GM12864 (cell line): ENCODE measurements at regions not wholly inside any gene's neighbourhood (a gene's known extent, or its start where the extent isn't known, plus 50 kb on each side); places are given as distances from the start of the nearest gene placed in this dataset.

Experiments used
- DNase-seq: peaks from one replicate; pipeline ENCODE4 v3.0.0-alpha.2; 2011; ENCODE audit warnings: low read depth
- H3K4me3 ChIP-seq: 2 replicates; pipeline ENCODE4 v1.5.1; 2011; ENCODE audit warnings: mild to moderate bottlenecking, low read depth, low read length, control low read depth
- CTCF ChIP-seq: IDR thresholded peaks from 2 replicates; pipeline ENCODE4 v1.5.1; 2011; ENCODE audit warnings: low read depth, mild to moderate bottlenecking, moderate library complexity, low read length, control low read depth, inconsistent platforms; ENCODE audit errors: missing control alignments

DNA sequence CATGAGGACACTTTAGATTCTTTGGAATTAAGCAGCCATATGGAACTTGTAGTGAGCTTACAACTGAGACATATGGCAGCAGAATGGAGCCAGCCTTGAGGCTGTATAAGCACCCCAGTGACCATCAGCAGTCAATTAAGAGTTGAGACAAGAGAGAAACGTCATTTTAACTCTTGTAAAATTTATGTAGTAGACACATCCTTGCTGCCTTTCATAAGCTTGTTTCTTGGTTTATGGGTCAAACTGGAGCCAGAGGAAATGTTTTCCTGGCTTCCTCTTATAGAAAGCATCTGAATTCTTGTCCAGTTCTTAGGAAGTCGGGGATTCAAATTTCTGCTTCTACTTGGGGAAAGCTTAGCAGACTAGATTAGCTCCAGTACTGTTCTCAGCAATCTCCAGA lies 745.1 kb upstream of the MARCKS start:
- no peak overlapping the region for H3K4me3 ChIP-seq
- DNase-seq = no peak
- no peak for TF ChIP-seq CTCF

DNA sequence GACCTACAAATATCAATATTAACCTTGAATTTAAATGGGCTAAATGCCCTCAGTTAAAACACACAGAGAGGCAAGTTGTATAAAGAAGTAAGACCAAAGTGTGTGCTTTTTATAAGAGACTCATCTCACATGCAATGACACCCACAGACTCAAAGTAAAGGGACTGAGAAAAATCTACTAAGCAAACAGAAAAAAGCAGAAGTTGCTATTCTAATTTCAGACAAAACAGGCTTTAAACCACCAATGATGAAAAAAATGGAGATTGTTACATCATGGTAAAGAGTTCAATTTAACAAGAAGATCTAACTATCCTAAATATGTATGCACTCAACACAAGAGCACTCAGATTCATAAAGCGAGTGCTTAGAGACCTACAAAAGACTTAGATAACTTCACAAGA lies 741.9 kb upstream of the MARCKS start:
- no peak overlapping the region for H3K4me3 ChIP-seq
- TF ChIP-seq CTCF = no peak
- no peak for DNase-seq

DNA sequence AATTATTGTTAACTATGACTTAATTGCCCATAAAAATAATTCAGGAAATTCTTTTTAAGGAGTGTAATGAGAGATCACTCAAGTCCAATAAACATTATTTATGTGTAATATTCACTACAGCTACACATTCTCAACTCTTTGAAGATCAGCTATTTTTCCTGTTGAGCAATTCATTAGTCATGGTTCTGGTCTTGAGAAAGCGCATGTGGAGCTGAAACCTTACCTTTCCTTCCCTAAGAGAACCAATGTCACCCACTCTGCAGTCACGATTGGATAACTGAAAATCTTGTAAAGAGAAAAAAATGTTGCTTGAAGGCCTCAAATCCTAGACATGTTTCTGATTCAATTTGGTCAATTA lies 736.9 kb upstream of the MARCKS start:
- H3K4me3 ChIP-seq = no peak overlapping the region
- DNase-seq = no peak
- no peak for TF ChIP-seq CTCF

DNA sequence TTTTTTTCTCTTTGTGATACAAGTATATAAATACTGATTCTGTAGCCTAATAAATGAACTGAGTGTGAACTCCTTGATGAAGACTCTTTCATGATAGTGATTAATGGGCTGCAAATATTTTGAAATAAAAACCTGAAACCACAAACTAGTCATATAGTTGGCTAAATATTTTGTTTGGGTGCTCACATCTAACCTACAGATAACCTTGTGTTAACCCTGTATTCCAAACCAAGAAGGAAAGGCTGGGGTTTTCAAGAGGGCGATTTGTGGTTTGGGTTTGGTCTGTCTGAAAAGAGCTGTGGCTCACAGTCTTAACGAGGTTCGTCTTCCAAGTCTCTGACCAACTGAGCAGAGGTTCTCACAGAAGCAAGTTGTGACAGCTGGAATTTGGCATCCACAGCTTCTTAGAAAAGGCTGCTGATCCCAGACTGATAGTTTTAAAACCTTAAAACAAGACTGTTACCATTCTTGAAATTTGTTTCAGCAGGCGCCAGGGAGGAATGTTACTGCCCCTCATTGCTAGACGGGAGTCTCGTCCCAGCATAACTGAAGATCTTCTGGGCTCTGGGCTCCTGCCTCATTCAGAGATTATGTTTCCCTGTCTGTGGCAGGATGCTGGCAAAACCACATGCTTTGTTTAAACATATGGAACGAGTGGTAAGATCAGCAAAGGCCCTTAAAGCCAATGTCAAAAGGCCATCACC lies 736.4 kb upstream of the MARCKS start:
- no peak overlapping the region for H3K4me3 ChIP-seq
- no peak for TF ChIP-seq CTCF
- no peak for DNase-seq

- TF ChIP-seq CTCF = no peak
- DNase-seq = no peak
- no peak overlapping the region for H3K4me3 ChIP-seq
Observed at GRCh38 chr6:113121571-113121970, 735.6 kb upstream of the MARCKS start.

- DNase-seq = no peak
- TF ChIP-seq CTCF = no peak
- H3K4me3 ChIP-seq = no peak overlapping the region
Observed at GRCh38 chr6:113122060-113122459, 735.1 kb upstream of the MARCKS start.

DNA sequence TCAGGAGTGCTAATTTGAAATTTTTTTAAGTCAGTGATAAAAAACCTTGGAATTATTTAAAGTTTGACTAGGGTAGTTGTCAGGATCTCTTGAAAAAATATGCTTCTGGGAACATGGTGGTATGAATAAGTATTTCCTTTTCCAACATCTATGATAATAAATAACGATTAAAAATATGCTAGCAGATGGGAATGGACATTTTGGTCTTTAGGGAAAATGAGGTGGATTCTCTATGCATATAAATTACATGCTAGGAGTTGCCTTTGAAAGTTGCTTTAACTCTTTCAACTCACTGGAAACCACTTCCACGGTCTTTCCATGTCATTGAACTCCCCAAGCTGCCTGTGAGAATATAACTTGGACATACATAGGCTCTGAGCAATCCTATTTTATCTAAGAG lies 731.5 kb upstream of the MARCKS start:
- no peak for TF ChIP-seq CTCF
- no peak for DNase-seq
- H3K4me3 ChIP-seq = no peak overlapping the region
